ENCODE measurements at regions not wholly inside any gene's neighbourhood (a gene's known extent, or its start where the extent isn't known, plus 50 kb on each side); places are given as distances from the start of the nearest gene placed in this dataset.
"Not testable (repeated sequence)": the region's sequence is repeated elsewhere in the genome, so short reads cannot be mapped to it uniquely, and the experiment has no call there.

DNA sequence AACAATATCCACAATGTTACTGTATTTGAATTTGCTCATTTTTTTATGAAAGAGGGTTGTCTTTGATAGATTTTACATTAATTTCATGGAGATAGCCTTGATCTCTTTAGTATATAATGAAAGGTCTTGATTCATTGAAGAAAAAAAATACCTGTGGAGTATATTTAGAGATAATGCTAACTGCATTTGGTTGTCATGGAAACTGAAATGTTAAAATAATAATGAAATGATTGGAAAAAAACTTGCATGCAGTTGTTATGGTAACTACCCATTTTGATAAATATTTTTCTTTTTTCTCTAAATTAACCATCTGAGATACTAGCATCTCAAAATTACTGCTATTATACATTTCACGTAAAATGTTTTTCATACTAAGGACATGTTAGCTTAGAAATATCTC, 712.7 kb upstream of the FAM98A start:
- no peak for DNase-seq (ENCODE audit: low read depth)

DNA sequence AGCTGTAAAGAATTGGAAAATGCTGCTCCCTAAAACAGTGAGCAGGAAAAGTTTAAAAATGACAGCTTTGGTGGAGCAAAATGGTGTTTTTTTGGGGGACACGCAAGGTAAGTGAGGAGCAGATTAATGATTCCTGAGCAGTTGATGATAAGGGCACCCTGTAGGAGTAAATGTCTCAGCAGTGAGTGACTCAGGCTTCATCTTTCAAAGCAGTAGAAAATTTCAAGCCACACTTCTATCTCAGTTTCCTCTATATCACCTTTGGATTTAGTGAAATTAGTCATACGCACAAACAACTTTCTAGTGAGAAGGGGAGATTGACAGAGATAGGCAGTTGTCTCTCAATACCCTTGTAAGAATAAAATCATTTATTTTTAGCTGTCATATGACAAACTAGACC, 709.0 kb upstream of the FAM98A start:
- DNase-seq (ENCODE audit: low read depth) = no peak

DNA sequence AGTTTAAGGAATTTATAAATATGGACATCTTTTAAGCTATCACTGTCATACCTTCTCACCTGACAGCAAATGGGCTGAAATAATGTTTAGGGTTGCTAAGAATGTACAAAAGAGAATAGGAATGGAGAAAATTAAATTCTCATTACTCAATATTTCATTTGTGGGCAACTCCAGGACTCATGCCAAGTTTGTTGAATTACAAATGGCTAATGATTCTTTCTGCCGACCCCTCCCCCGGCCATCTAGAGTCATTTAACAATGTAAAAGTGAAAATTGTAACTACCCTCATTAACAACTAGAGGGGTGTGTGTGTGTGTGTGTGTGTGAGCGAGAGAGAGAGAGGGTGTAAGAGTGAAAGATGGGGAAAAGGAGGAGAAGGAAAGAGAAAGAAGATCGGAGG, 708.5 kb upstream of the FAM98A start:
- DNase-seq (ENCODE audit: low read depth) = no peak

DNA sequence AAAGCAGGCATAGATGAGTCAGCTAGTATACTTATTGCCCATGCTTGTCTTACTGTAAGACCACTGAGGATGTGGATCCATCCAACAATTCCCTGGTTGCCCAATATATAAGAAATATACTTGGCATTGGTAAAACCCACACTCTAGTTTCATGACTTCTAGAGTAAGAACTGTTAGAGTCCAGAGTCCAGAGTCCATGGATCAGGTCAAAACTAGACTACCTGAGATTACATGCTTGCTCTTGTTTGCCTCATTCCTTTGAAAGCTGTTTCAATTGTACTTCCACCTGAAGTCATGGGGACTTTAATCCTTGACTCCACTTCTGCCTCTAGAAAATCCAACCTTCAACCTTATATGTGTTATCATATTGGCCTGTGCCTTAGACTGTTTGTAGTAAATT, 707.6 kb upstream of the FAM98A start:
- DNase-seq (ENCODE audit: low read depth) = no peak

DNA sequence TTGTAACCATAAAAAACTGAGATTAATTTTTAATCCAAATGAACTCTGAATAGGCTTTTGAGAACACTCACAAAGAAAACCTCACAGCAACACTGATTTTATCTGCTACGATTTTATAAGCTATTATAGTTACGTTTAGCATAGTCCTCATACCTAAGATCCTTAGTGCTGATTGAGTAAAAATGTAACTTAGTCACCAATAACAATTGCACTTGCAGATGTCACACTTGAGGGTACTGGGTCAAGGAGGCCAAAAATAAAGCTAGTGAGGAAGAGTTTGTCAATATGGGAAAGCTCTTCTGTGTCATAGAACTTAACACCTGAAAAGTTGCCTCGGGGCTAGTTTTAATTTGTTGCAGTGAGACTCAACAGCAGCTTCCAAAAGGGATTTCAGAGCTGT, 706.5 kb upstream of the FAM98A start:
- no peak for DNase-seq (ENCODE audit: low read depth)

DNA sequence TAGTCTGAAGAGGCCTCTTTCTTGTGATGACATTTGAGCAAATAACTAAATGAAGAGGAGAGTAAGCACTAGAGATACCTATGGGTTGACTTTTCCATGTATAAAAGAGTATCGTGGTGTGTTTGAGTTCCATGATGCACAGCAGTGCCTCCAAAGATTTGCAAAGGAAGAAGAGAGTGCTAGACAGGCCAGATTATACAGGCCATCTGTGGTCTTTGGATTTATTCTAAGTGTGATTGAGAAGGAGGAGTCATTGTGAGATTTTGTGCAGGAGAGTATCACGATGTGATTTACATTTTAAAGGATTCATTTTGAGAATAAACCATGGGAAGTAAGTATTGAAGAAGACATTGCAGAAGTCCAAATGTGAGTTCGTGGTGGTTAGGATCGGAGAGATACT, 695.9 kb upstream of the FAM98A start:
- DNase-seq (ENCODE audit: low read depth) = no peak

DNA sequence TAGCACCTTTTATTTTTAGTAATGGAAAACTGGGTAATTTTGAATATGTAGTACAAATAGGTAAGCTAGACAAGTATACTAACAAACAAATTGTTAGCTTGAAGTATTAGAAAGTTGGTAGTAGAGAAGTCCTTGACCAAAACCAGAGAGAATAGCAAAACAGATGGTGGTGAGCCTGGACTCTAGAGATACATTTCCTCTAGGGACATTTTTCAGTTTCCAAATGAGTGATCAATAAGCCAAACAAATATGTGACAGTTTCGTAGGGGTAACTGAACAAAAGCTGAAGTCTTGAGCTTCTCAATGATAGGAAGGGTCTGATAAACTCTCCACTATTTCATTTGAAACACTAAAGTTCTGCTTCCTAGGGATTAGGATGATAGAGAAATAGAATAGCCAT, 692.0 kb upstream of the FAM98A start:
- DNase-seq (ENCODE audit: low read depth) = no peak

DNA sequence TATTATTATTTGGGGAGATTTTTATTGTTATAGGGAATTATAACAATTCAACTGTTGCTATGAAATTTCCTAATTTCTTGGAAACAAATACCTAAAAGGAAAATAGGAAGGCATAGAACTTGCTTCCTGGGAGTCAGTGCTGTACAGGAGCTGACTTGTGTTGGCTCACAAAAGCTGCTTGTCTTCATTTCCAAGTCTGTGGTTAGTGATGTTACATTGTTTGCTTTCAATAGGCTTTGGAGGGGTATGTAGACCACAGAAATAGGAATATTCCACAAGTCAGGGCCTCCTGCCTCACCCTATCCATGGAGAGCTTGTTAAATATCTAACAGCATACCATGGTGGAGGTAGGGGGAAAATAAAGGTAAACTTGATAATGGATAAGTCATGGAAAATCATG, 688.9 kb upstream of the FAM98A start:
- no peak for DNase-seq (ENCODE audit: low read depth)

DNA sequence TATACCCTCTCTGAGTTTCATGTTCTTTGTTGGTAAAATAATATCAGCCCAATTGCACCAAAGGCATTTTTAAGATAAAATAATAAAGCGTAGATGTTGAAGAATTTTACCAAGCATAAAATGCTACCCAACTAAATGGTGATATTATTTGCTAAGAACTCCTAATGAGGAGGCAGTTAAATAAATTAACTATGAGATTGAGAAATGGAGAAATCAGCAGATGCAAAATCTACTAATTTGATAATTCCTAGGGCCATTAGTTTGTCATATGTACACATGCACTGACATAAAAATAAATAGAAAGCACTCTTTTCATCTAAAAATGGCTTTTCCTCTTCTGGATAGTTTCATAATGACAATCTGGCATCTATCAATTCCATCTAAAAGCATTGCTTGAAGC, 681.5 kb upstream of the FAM98A start:
- DNase-seq (ENCODE audit: low read depth) = no peak

DNA sequence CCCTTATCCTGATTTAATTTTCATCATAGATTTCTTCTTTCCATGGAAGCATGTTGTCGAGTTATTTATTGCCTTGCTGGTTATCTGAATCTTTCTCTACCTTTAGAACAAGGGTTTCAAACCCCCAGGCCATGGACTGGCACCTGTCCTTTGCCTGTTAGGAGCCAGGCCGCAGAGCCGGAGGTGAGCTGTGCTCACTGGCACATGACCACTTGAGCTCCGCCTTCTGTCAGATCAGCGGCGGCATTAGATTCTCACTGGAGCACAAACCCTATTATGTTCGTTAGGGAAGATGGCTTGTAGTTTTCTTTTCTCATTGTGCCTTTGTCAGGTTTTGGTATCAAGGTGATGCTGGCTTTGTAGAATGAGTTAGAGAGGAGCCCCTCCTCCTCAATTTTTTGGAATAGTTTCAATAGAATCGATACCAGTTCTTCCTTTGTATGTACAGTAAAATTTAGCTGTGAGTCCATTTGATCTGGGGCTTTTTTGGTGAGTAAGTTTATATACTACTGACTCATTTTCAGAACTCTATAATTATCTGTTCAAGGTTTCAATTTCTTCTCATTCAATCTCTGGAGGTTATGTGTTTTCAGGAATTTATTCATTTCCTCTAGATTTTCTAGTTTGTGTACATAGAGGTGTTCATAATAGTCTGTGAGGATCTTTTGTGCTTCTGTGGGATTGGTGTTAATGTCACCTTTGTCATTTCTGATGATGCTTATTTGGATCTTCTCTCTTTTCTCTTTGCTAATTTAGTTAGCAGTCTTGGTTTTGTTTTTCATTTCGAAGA, 668.0 kb upstream of the FAM98A start:
- no peak for DNase-seq (ENCODE audit: low read depth)

DNA sequence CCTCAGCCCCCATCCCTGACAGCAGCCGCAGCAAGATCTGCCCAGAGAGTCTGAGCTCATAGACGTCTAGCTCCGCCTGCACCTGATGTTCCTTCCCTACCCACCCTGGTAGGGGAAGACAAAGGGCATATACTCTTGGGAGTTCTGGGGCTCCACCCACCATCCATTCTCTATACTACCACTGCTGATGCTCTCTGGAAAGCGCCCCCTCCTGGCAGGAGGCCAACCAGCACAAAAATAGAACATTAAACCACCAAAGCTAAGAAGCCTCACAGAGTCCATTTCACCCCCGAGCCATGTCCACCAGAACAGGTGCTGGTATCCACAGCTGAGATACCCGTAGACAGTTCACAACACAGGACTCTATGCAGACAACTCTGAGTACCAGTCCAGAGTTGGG, 662.6 kb upstream of the FAM98A start:
- no peak for DNase-seq (ENCODE audit: low read depth)

DNA sequence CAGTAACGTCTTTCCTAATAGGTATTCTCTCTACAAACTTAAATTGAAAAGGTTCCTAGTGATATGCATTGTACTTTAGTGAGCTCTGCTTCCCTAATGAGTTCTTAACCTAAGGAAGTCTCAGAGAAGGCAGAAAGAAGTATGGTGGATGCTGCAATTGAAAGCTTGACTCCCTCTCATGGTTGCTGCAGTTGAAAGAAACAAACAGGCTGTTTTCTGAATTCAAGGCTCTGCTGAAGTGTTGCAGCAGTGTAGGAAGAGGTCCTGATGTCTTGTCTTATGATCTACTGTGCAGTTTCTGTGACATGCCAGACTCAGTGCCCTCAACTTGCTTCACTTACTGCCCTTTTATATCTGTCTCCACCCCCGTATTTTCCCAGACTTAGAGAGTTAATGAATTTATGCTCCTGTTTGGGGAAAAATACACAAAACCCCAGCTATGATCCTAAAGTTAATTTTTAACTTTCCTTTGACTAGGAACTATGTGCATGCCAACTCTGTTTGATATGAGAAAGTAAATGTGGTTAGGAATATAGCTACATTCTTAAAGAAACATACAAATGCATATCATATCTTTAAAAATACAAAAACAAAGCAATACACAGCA, 655.3 kb upstream of the FAM98A start:
- DNase-seq (ENCODE audit: low read depth) = no peak

DNA sequence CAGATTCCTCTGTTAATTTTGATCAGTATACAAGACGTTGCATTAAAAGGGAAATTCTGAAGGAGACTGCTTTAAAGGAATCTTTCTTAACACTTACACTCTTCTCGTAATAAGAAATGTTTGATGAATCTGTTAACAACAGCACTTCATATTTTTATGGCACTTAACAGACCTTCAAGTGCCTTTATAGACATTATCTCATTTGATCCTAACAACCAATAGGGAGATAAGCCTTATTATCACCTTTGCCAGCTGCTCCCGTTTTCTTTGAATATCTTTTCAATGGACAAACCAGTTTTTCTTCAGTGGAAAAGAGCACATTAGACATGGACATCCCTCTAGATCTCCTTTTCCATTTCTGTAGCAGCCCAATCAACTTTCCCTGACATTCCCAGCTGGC, 653.0 kb upstream of the FAM98A start:
- no peak for DNase-seq (ENCODE audit: low read depth)

DNA sequence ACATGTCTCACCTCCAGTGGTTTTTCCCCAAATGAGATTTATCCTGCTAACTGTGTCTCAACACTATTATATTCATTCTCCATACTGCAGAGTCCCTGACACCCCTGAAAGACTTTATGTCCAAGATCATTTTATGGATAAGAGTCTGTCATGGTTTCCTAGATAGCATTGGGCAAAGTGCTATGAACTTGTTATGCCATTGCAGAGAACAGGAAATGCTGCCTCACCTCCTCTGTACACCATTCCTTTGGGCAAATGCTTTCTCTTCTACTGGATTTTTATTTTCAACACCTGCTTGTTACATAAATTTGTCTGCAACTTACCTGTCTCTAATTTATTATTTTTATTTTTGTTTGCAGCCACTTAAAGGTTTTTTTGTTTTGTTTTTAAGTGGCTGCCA, 652.5 kb upstream of the FAM98A start:
- DNase-seq (ENCODE audit: low read depth) = no peak

DNA sequence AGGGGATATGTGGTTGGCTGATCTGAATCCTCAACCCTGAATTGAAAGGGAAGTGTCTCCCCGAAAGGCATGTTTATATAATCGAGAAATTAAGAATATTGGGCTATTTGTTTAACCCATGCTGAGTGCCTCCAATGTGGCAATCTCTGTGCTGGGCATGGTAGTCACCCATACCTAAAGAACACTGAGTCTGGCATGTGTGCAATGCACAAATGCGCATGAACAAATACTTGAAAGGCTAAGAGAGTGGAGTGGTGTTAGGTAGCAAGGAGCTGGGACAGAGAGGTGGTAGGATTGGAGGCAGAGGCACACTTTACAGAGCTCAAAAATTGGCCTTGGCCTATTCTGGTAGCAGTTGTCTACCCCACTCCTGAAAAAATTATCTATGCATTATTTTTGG, 645.1 kb upstream of the FAM98A start:
- DNase-seq (ENCODE audit: low read depth) = no peak

DNA sequence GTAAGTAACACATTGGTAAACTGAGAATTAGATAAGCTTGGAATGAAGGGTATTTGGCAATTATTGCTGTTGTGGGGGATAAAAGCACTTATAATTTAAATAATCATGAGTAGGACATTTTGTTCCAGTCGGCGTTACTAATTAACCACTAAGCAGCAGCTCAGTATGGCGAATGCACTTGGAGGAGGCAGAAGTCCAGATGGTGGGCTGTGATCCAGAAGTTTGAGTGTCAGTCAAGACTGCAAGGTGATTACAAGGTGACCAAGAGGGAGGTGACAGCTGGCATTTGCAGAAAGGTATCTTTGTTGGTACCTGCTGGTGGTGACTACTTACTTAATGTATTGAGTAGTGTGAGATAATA, 643.6 kb upstream of the FAM98A start:
- no peak for DNase-seq (ENCODE audit: low read depth)

DNA sequence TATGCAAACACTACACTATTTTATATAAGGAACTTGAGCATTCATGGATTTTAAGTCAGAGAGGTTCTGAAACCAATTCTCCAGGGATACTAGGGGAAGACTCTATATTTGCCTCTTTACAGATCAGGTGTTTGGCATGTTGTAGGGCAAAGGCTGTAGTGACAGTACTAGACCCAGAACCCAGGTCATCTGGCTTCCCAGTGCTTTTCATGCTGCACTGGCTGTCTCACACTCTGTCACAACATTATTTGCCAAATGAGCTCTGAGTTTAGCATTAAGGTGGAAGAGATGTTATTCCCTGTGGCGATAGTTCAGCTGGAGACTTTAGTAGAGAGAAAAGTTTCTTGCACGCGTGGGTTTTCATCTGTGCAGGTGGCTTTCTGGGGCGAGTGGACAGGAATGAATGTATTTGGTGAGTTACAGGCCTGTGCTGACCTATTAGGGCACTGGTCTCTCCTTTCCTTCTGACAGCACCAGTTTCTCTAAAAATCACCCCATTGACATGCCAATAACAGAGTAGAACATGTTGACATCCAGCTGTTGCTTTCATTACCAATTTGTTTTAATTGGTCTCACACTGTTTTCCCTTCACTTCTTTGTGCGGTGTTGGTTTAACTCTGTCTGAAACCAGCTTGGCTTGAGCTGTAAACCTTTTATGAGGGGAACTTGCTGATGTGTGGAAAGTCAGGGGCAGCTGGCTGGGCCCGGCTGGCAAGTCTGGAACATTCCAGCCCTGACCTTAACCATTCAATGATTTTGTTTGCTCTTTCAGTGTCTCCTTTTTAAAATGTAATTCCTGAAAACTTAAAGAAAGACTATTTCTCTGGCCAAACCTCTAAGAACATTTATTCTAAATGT, 643.0 kb upstream of the FAM98A start:
- no peak for DNase-seq (ENCODE audit: low read depth)

DNA sequence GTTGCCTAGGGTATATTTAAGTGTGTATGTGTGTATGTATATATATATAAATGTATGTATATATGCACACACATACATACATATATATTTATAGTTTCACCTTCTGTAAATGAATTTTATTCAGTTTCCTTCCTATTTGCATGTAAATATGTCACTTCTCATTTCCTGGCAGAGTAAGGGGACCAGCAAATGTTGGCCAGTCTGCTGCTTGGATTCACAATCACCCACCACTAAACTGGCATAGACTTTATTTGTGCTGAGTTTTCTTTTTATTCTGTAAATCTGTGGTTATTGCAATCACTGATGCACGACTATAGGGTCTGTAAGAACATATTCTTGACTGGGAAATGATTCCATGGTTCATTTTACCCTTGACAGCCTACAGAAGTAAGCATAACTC, 640.4 kb upstream of the FAM98A start:
- DNase-seq (ENCODE audit: low read depth) = no peak

DNA sequence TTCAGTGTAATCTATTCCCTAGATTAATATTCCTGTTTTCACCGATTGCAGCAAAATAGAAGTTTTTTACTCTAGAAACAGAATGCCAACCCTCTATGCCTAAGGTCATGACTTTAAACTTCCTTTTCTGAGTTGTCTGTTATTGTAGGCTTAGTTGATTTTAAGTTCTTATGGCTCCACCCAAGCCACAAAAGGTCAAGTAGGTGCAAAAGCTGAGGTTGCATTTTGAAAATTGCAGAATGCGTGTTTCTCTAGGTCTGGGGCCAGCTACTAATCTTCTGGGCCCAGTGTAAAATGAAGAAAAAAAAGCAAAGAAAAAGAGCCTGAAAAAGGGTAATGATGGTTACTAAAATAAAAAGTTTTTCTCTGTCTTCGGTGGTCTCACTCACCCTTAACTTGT, 635.7 kb upstream of the FAM98A start:
- no peak for DNase-seq (ENCODE audit: low read depth)

DNA sequence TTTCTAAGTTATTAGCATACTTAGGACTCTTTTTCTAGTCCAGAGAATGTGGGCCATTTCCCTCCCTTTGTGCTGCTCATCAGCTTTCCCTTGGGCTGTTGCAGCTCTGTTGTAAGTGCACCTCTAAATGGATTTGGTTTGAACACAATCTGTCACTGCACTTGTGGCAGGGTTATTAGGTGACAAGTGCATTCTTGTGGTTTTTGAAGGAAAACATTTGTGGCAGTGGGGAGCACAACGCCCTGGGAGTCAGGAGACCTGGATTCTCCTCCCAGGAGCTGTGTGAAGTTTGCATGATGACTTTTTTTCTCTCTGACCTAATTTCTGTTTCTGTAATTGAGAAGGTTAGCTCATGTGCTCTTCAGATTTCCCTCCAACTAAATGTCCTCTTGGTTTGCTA, 630.9 kb upstream of the FAM98A start:
- no peak for DNase-seq (ENCODE audit: low read depth)

DNA sequence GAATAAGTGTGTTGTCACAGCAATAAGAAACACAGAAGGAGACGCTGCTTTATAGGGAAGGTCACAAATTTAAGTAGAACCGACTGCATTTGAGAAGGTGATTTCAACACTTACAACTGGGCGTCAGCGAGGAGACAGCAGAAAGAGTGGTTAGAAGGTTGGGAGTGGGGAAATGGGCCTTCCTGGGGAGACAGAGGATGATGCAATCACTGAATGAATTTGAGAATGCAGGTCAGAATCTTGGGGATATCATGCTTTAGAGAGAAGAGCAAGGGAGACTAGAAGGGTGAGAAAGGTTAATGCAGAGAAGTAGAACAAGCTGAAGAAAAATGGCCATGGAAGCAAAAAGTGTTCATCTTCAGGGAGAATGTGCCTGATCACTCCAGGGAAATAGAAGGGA, 616.1 kb upstream of the FAM98A start:
- no peak for DNase-seq (ENCODE audit: low read depth)

DNA sequence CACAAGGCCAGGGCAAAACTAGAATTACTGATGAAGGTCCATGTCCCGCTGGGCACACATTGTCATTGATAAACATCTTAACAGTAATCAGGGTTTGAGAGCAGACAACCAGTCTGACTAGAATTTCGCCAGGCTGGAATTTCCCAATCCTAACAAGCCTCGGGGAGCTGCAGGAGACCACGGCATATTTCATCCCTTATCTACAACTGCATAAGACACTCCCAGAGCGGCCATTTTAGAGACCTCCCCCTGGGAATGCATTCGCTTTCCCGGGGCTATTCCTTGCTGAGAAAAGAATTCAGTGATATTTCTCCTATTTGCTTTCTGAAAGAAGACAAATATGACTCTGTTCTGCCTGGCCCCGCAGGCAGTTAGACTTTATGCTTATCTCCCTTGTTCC, 611.3 kb upstream of the FAM98A start:
- DNase-seq (ENCODE audit: low read depth) = not testable (repeated sequence)

DNA sequence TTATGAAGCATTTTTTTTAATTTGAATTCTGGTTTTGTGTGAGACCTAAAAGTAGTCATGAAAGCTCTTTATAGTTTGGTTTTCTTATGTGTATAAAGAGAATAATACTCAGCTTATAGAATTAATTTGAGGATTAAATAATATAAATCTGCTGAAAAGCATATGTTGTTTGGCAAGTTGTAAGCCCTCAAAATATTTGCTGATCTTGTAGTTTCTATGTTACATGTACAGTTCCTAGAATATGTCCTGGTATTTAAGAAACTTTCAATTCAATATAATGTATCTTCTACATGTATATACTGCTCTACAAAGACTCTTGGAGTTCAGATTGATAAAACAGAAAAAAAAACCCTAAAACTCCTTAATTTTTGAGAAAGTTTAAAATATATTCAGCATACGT, 605.5 kb upstream of the FAM98A start:
- no peak for DNase-seq (ENCODE audit: low read depth)

All from RPMI7951 (cell line).